ENCODE measurements at regions not wholly inside any gene's neighbourhood (a gene's known extent, or its start where the extent isn't known, plus 50 kb on each side); places are given as distances from the start of the nearest gene placed in this dataset.

DNA sequence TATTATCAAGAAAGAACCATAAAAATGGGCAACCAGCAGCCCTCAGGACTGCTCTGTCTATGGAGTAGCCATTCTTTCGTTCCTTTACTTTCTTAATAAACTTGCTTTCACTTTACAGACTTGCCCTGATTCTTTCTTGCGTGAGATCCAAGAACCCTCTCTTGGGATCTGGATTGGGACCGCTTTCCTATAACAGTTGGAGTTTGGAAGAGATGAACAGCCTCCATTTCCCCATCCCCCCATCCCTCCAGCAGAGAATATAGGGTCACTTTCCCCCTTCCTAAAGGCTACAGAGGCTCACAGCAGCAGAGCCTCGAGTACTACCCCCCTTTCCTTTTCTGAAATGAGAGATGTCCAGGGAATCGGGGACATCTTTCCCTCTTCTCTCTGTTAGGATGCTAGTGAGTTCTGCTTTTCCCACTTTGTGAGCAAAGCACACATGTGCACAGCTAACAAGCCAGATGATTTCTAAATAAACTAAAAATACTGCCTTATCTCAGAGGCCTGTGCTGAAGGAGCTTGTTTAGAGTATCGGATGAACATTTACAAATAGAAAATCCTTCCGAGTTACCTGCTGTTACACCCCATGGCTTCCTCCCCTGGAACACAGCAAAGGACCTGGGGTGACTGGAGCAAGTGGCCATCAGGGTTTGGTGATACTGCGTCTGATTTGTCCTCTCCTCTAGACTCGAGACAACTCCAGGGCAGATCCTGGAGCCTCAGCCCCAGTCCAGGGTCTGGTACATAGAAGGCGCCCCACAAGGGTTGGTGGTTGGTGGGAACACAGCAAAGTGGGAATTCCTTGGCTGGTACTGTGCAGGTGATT, 144.2 kb downstream of the SLC38A6 start:
- no peak overlapping the region for H3K4me3 ChIP-seq (ENCODE audit: low read depth, low read length)
- TF ChIP-seq, protein P1, sequence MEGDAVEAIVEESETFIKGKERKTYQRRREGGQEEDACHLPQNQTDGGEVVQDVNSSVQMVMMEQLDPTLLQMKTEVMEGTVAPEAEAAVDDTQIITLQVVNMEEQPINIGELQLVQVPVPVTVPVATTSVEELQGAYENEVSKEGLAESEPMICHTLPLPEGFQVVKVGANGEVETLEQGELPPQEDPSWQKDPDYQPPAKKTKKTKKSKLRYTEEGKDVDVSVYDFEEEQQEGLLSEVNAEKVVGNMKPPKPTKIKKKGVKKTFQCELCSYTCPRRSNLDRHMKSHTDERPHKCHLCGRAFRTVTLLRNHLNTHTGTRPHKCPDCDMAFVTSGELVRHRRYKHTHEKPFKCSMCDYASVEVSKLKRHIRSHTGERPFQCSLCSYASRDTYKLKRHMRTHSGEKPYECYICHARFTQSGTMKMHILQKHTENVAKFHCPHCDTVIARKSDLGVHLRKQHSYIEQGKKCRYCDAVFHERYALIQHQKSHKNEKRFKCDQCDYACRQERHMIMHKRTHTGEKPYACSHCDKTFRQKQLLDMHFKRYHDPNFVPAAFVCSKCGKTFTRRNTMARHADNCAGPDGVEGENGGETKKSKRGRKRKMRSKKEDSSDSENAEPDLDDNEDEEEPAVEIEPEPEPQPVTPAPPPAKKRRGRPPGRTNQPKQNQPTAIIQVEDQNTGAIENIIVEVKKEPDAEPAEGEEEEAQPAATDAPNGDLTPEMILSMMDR (IDR thresholded peaks at IDR 0.05; ENCODE audit: low read depth, low read length), result no peak

DNA sequence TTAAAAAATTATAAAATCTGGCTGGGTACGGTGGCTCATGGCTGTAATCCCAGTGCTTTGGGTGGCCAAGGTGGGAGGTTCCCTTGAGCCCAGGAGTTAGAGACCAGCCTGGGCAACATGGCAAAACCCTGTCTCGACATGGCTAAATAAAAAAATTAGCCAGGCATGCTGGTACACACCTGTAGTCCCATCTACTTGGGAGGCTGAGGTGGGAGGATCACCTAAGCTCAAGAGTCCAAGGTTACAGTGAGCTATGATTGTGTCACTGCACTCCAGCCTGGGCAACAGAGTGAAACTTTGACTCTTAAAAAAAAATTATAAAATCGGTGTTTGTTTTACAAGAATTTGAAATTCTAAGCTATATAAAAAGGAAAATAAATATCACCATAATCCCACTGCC, 141.8 kb downstream of the SLC38A6 start:
- TF ChIP-seq, protein P1 (IDR thresholded peaks at IDR 0.05; ENCODE audit: low read depth, low read length), result no peak
- H3K4me3 ChIP-seq (ENCODE audit: low read depth, low read length), result no peak overlapping the region

DNA sequence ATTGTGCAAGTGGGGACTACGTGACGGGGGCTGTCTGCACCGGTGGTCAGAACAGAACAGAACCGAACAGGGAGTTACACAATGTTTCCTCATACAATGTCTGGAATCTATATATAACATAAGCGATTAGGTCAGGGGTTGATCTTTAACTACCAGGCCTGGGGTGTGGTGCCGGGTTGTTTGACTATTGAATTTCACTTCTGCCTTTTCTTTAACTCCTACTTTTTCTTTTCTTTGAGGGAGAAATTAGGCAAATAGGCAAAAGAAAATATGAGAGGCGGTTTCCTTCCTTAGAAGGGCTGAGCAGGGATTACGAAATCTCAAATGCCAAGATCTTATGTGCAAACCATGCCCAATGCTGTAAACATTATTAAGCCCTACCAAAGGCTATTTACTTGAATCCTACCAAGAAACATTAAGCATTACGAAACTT, 140.3 kb downstream of the SLC38A6 start:
- no peak overlapping the region for H3K4me3 ChIP-seq (ENCODE audit: low read depth, low read length)

DNA sequence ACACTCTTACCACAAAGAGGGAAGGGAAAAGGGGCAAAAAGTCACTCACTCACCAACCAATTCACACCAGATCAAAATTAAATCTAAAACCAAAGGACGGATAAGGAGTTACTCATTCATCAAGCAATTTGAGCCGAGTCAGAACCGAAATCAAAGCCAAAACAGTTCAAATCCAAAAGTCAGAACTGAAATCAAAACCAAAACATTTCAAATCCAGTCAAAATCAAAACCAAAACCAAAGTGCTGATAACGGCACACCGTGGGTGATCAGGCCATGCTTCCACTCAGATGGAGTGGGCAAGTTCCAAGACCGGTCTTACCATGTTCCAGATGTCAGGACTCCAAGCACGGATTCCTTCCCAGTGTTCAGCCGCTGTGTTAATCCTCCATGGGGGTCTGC, 139.5 kb downstream of the SLC38A6 start:
- TF ChIP-seq, protein P1 (IDR thresholded peaks at IDR 0.05; ENCODE audit: low read depth, low read length), result no peak
- H3K4me3 ChIP-seq (ENCODE audit: low read depth, low read length), result no peak overlapping the region

More for the DNA sequence above, 140.3 kb downstream of the SLC38A6 start:
- TF ChIP-seq, protein P1 (IDR thresholded peaks at IDR 0.05; ENCODE audit: low read depth, low read length), result no peak

DNA sequence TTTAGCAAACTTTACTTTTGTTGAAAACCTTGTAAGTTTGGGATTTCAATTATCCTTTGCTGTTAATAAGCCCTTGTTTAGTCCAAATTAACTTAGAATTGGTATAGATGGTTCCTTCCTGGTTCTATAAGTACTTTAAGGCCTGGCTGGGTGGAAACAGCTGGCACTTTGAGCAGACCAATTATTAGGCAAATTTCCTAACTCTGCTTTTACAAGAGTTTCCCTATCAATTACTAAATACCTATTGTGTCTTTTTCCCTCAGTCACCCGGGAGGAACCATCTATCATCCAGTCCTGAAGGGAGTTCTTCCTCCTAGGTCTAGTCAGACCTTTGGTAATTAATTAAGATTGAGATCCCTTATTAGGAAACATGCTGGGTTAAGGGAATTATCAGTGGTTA, 138.0 kb downstream of the SLC38A6 start:
- TF ChIP-seq, protein P1 (IDR thresholded peaks at IDR 0.05; ENCODE audit: low read depth, low read length), result no peak
- H3K4me3 ChIP-seq (ENCODE audit: low read depth, low read length), result no peak overlapping the region

DNA sequence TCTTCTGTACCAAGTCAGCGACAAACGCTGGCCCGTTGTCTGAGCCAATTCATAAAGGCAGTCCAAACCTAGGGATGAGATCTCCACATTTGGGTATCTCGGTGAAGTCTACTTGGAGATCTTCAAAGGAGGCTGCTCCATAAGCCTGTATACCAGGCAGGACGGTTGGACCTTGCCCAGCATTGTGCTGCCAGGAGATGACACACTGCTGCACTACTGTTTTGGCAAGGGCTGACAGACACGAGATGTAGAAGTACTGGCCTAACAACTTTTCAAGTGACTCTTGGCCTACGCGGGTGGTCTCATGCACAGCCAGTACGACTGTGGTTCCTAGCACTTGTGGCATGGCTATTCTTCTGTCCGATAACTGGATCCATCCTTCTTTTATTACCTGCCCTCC, 135.3 kb downstream of the SLC38A6 start:
- H3K4me3 ChIP-seq (ENCODE audit: low read depth, low read length), result no peak overlapping the region
- TF ChIP-seq, protein P1 (IDR thresholded peaks at IDR 0.05; ENCODE audit: low read depth, low read length), result no peak

DNA sequence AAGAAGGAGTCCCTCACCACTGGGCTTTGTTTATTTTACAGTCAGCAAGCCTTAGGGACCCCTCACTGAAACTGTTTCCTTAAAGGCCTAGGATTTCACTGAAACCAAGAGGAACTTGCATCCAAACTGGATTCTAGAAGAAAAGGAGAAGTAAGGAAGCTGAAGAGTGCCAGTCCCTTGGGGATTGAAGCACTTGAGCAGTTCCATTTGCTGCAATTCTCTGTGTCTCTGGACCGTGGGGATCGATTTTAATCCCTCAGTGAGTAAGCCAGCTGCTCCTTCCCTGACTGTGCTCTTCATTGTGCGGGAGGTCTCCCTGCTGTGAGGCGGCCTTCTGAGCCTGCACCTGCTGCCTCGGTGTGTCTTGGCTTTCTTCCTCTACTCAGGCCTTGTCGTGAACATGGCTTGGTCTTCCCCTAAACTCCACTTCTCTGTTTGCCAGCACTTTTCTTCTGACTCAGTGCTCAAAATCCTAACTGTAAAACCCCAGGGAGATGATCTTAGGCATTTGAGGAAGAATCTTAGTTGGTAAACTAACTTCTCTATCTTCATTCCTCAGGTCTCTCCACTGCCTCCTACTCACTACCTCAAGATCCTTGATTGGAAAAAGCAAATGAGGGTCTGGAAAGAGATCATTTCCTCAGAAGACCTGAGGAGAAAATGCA, 132.6 kb downstream of the SLC38A6 start:
- H3K4me3 ChIP-seq (ENCODE audit: low read depth, low read length), result no peak overlapping the region
- TF ChIP-seq, protein P1 (IDR thresholded peaks at IDR 0.05; ENCODE audit: low read depth, low read length), result no peak
